ENCODE measurements at regions not wholly inside any gene's neighbourhood (a gene's known extent, or its start where the extent isn't known, plus 50 kb on each side); places are given as distances from the start of the nearest gene placed in this dataset.

GRCh38 chr22:19629720-19630419 is 84.4 kb upstream of the SEPTIN5 start:
- DNase-seq (ENCODE audit: low read depth), result peak; percentile 56
- FAIRE-seq, result no peak
- Histone ChIP-seq H3K4me3 (ENCODE audit: low read depth, low read length) (no peak overlapping the region), H3K27me3 (ENCODE audit: control insufficient read depth, insufficient read depth, low read length) (no peaks in the 10 kb centered on the region), H3K36me3 (ENCODE audit: control insufficient read depth, insufficient read depth, low read length) (no peaks in the 10 kb centered on the region)
- peak; percentile 93 for TF ChIP-seq CTCF (IDR thresholded peaks at IDR 0.05; ENCODE audit: insufficient read depth, low read length, severe bottlenecking)

GRCh38 chr22:19630614-19631013 is 83.7 kb upstream of the SEPTIN5 start:
- no peak overlapping the region for H3K4me3 ChIP-seq (ENCODE audit: low read depth, low read length)
- FAIRE-seq (no peak), DNase-seq (ENCODE audit: low read depth) (no peak)

GRCh38 chr22:19631899-19632667 is 82.2 kb upstream of the SEPTIN5 start:
- FAIRE-seq (no peak), DNase-seq (ENCODE audit: low read depth) (peak; percentile 34)
- peak; percentile 61 for TF ChIP-seq CTCF (IDR thresholded peaks at IDR 0.05; ENCODE audit: insufficient read depth, low read length, severe bottlenecking)
- H3K36me3 ChIP-seq (ENCODE audit: control insufficient read depth, insufficient read depth, low read length), result no peaks in the 10 kb centered on the region
- no peaks in the 10 kb centered on the region for H3K27me3 ChIP-seq (ENCODE audit: control insufficient read depth, insufficient read depth, low read length)
- H3K4me3 ChIP-seq (ENCODE audit: low read depth, low read length), result no peak overlapping the region

More at GRCh38 chr22:19630614-19631013, 83.7 kb upstream of the SEPTIN5 start:
- no peaks in the 10 kb centered on the region for H3K27me3 ChIP-seq (ENCODE audit: control insufficient read depth, insufficient read depth, low read length)
- H3K36me3 ChIP-seq (ENCODE audit: control insufficient read depth, insufficient read depth, low read length), result no peaks in the 10 kb centered on the region
- TF ChIP-seq CTCF (IDR thresholded peaks at IDR 0.05; ENCODE audit: insufficient read depth, low read length, severe bottlenecking), result no peak

- DNase-seq (ENCODE audit: low read depth) (peak; percentile 44), FAIRE-seq (peak; percentile 50)
- no peak for TF ChIP-seq CTCF (IDR thresholded peaks at IDR 0.05; ENCODE audit: insufficient read depth, low read length, severe bottlenecking)
- Histone ChIP-seq H3K36me3 (ENCODE audit: control insufficient read depth, insufficient read depth, low read length) (no peaks in the 10 kb centered on the region), H3K4me3 (ENCODE audit: low read depth, low read length) (no peak overlapping the region), H3K27me3 (ENCODE audit: control insufficient read depth, insufficient read depth, low read length) (no peaks in the 10 kb centered on the region)
Observed at GRCh38 chr22:19632668-19633148, 81.6 kb upstream of the SEPTIN5 start.

- no peaks in the 10 kb centered on the region for H3K36me3 ChIP-seq (ENCODE audit: control insufficient read depth, insufficient read depth, low read length)
- TF ChIP-seq CTCF (IDR thresholded peaks at IDR 0.05; ENCODE audit: insufficient read depth, low read length, severe bottlenecking), result no peak
- H3K4me3 ChIP-seq (ENCODE audit: low read depth, low read length), result no peak overlapping the region
- no peaks in the 10 kb centered on the region for H3K27me3 ChIP-seq (ENCODE audit: control insufficient read depth, insufficient read depth, low read length)
- no peak for DNase-seq (ENCODE audit: low read depth)
- no peak for FAIRE-seq
Observed at GRCh38 chr22:19634226-19634975, 79.9 kb upstream of the SEPTIN5 start.

Measured in bronchial epithelial cell (primary cell).